Ishikawa (cell line): ENCODE measurements at regions not wholly inside any gene's neighbourhood (a gene's known extent, or its start where the extent isn't known, plus 50 kb on each side); places are given as distances from the start of the nearest gene placed in this dataset.

Source experiments
- CEBPB ChIP-seq: IDR thresholded peaks from 2 replicates; pipeline ENCODE4 v1.6.1; 2012
- FOXM1 ChIP-seq: IDR thresholded peaks from 2 replicates; pipeline ENCODE4 v1.6.1; 2012; ENCODE audit warnings: low read depth, borderline replicate concordance
- NFIC ChIP-seq: IDR thresholded peaks from 2 replicates; pipeline ENCODE4 v1.6.1; 2012
- REST ChIP-seq: IDR thresholded peaks from 2 replicates; pipeline ENCODE4 v1.6.1; 2012; ENCODE audit warnings: low read depth, mild to moderate bottlenecking
- TAF1 ChIP-seq: IDR thresholded peaks from 2 replicates; pipeline ENCODE4 v1.6.1; 2012; ENCODE audit warnings: low read depth, mild to moderate bottlenecking
- TCF12 ChIP-seq: IDR thresholded peaks from 2 replicates; pipeline ENCODE4 v1.6.1; 2012; ENCODE audit warnings: low read depth
- TEAD4 ChIP-seq: IDR thresholded peaks from 2 replicates; pipeline ENCODE4 v1.6.1; 2012
- YY1 ChIP-seq: IDR thresholded peaks from 2 replicates; pipeline ENCODE4 v1.6.1; 2012; ENCODE audit warnings: low read depth

GRCh38 chr9:73853549-73853948 is 643.6 kb upstream of the RORB start:
- TF ChIP-seq REST (no peak), FOXM1 (no peak), NFIC (no peak), CEBPB (no peak), TEAD4 (no peak), TAF1 (no peak), YY1 (no peak), TCF12 (no peak)
